Lung (tissue), 11 donors: ENCODE measurements at regions not wholly inside any gene's neighbourhood (a gene's known extent, or its start where the extent isn't known, plus 50 kb on each side); places are given as distances from the start of the nearest gene placed in this dataset.
"Not testable (repeated sequence)": the region's sequence is repeated elsewhere in the genome, so short reads cannot be mapped to it uniquely, and the experiment has no call there.

ENCODE experiments used
- ATAC-seq: fragments of 200-7000 bp; cut with Tn5 transposase; one replicate; pipeline ENCODE4 v1.9.1; 2020; ENCODE audit warnings: moderate number of reproducible peaks; ENCODE audit not compliant: insufficient read depth, low FRiP score
- DNase-seq, 3 donors: peaks; one replicate each; pipeline ENCODE4 v3.0.0-alpha.2; 2013 to 2017
- H3K27ac ChIP-seq, 2 donors: one replicate each; pipeline ENCODE4 v1.5.1; 2013; ENCODE audit warnings: mild to moderate bottlenecking in 2 of 2, moderate library complexity in 2 of 2, control low read depth in 1 of 2, inconsistent platforms in 1 of 2, low read depth in 1 of 2, low read length in 1 of 2
- H3K27me3 ChIP-seq, 3 donors: one replicate each; pipeline ENCODE4 v1.5.1; 2013; ENCODE audit warnings: low read length in 2 of 3; ENCODE audit not compliant: control insufficient read depth in 3 of 3, insufficient read depth in 3 of 3
- H3K36me3 ChIP-seq, 4 donors: one replicate each; pipeline ENCODE4 v1.5.1; 2013; ENCODE audit warnings: low read length in 4 of 4, mild to moderate bottlenecking in 1 of 4, moderate library complexity in 1 of 4; ENCODE audit not compliant: control insufficient read depth in 4 of 4, insufficient read depth in 4 of 4
- H3K4me1 ChIP-seq, 5 donors: one replicate each; pipeline ENCODE4 v1.5.1; 2013; ENCODE audit warnings: low read length in 5 of 5, mild to moderate bottlenecking in 2 of 5, moderate library complexity in 1 of 5; ENCODE audit not compliant: control insufficient read depth in 5 of 5, insufficient read depth in 5 of 5
- H3K4me3 ChIP-seq: one replicate; pipeline ENCODE4 v1.5.1; 2013; ENCODE audit warnings: mild to moderate bottlenecking, control low read depth, moderate library complexity
- H3K9ac ChIP-seq, 2 donors: one replicate each; pipeline ENCODE4 v1.5.1; 2013; ENCODE audit warnings: low read length in 2 of 2, control low read depth in 1 of 2; ENCODE audit not compliant: insufficient read depth in 1 of 2
- H3K9me3 ChIP-seq, 4 donors: one replicate each; pipeline ENCODE4 v1.5.1; 2013; ENCODE audit warnings: low read length in 3 of 4, mild to moderate bottlenecking in 1 of 4, moderate library complexity in 1 of 4; ENCODE audit not compliant: control insufficient read depth in 4 of 4, insufficient read depth in 3 of 4
- WGBS, 2 donors: extraction: QIAGEN DNeasy Blood & Tissue Kit; methylation state at CpG; one replicate each; pipeline ENCODE4 v1.1.7; 2013; 5-methylcytosine and 5-hydroxymethylcytosine counted together
- TF ChIP-seq, protein P1 (sequence below): IDR thresholded peaks from 2 replicates; pipeline ENCODE4 v1.5.1; 2012; ENCODE audit warnings: mild to moderate bottlenecking; ENCODE audit errors: control extremely low read depth, extremely low read depth
- donor health status: control.
- donor health status: control.
- donor health status: Bipolar disorder and iron deficiency.
- donor health status: healthy.
- donor health status: DM: yes; HTN: yes; CAD: no.

DNA sequence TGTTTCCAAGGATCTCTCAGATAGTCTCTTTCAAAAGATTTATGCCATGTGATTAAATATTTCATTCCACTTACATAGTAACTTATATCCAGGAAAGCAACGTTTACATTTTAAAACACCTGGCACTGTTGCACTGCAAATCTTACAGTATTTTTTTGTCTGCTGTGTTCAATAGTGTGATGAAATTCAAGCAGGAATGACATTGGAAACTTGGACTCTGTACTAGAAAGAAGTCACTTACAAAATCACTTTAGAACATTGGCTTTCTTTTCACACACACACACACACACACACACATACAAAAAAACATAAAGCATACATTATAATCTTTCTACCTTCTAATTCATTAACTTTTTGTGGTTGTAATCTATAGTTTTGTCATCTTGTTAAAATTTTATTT lies 66.2 kb upstream of the USP15 start:
- H3K9ac ChIP-seq = no peak overlapping the region

DNA sequence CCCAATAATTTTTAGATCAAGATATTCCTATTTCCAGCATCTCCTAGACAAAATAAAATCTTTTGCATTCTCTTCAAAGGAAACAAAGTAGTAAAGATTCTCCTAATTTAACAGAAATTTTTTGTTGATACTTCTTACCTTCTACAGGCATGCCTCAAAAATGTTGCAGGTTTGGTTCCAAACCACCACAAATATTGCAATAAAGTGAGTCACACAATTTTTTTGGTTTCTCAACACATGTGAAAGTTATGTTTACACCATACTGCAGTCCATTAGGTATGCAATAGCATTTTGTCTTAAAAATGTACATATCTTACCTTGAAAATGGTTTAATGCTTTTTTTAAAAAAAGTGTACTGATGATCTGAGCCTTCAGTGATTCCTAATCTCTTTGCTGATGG lies 65.6 kb upstream of the USP15 start:
- Histone ChIP-seq H3K36me3 (no peaks in the 10 kb centered on the region), H3K9ac (no peak overlapping the region), H3K4me1 (peaks cover 0 to 27% (median 0%) of the 10 kb centered on the region in 5 donors), H3K9me3 (peaks cover 0 to 4% (median 0%) of the 10 kb centered on the region in 4 donors), H3K27ac (no peak overlapping the region), H3K4me3 (no peak overlapping the region), H3K27me3 (peaks cover 4 to 24% (median 20%) of the 10 kb centered on the region in 3 donors)
- TF ChIP-seq, protein P1, sequence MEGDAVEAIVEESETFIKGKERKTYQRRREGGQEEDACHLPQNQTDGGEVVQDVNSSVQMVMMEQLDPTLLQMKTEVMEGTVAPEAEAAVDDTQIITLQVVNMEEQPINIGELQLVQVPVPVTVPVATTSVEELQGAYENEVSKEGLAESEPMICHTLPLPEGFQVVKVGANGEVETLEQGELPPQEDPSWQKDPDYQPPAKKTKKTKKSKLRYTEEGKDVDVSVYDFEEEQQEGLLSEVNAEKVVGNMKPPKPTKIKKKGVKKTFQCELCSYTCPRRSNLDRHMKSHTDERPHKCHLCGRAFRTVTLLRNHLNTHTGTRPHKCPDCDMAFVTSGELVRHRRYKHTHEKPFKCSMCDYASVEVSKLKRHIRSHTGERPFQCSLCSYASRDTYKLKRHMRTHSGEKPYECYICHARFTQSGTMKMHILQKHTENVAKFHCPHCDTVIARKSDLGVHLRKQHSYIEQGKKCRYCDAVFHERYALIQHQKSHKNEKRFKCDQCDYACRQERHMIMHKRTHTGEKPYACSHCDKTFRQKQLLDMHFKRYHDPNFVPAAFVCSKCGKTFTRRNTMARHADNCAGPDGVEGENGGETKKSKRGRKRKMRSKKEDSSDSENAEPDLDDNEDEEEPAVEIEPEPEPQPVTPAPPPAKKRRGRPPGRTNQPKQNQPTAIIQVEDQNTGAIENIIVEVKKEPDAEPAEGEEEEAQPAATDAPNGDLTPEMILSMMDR = no peak
- no peak for ATAC-seq
- DNase-seq = no peak

More for the DNA sequence above, 66.2 kb upstream of the USP15 start:
- Histone ChIP-seq H3K9me3 (peaks cover 0 to 4% (median 0%) of the 10 kb centered on the region in 4 donors), H3K27me3 (peaks cover 4 to 28% (median 20%) of the 10 kb centered on the region in 3 donors), H3K4me3 (no peak overlapping the region), H3K36me3 (no peaks in the 10 kb centered on the region), H3K4me1 (peaks cover 0 to 27% (median 0%) of the 10 kb centered on the region in 5 donors), H3K27ac (no peak overlapping the region)
- DNase-seq = no peak
- 29 to 42% methylated on average over 1 of the region's 1 CpG for WGBS, 2 donors
- no peak for ATAC-seq
- TF ChIP-seq, protein P1 = no peak

DNA sequence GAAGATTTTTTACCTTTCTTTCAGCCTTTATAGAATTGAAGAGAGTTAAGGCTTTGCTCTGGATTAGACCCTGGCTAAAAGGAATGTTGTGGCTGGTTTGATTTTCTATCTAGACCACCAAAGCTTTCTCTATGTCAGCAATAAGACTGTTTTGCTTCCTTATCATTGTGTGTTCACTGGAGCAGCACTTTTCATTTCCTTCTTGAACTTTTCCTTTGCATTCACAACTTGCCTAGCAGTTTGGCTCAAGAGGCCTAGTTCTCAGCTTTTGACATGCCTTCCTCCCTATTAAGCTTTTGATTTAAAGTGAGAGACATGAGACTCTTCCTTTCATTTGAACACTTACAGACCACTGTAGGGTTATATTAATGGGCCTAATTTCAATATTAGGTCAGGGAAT lies 64.1 kb upstream of the USP15 start:
- Histone ChIP-seq H3K27ac (no peak overlapping the region), H3K4me3 (no peak overlapping the region), H3K4me1 (peaks cover 0 to 15% (median 0%) of the 10 kb centered on the region in 5 donors), H3K27me3 (peaks cover 1 to 9% (median 8%) of the 10 kb centered on the region in 3 donors), H3K36me3 (no peaks in the 10 kb centered on the region), H3K9ac (no peak overlapping the region), H3K9me3 (peaks cover 0 to 4% (median 0%) of the 10 kb centered on the region in 4 donors)
- ATAC-seq (no peak), DNase-seq (no peak)
- TF ChIP-seq, protein P1 = no peak

DNA sequence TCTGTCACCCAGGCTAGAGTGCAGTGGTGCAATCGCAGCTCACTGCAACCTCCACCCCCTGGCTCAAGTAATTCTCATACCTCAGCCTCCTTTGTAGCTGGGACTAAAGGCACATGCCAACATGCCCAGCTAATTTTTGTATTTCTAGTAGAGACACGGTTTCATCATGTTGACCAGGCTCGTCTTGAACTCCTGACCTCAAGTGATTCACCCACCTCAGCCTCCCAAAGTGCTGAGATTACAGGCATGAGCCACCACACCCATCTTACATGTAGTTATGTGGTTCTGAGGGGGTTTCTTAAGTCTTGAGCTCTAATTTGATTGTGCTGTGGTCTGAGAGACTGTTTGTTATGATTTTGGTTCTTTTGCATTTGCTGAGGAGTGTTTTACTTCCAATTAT lies 57.3 kb upstream of the USP15 start:
- ATAC-seq, H3K36me3 ChIP-seq, DNase-seq, H3K27ac ChIP-seq, H3K27me3 ChIP-seq, H3K9ac ChIP-seq, H3K9me3 ChIP-seq, H3K4me3 ChIP-seq, H3K4me1 ChIP-seq: not testable (repeated sequence)
- 57 to 90% methylated on average over 3 of the region's 3 CpGs for WGBS, 2 donors
